Bronchial epithelial cell (primary cell): ENCODE measurements at regions not wholly inside any gene's neighbourhood (a gene's known extent, or its start where the extent isn't known, plus 50 kb on each side); places are given as distances from the start of the nearest gene placed in this dataset.

Experiments
- DNase-seq: peaks from one replicate; pipeline ENCODE4 v3.0.0-alpha.2; 2010; ENCODE audit warnings: low read depth
- FAIRE-seq: peaks from 2 replicates; lab custom pipeline; 2011; peaks lifted over from hg19 to GRCh38; lab: Jason Lieb, UNC
- H3K27me3 ChIP-seq: 2 replicates; pipeline ENCODE4 v1.5.1; 2011; ENCODE audit warnings: low read length; ENCODE audit not compliant: control insufficient read depth, insufficient read depth
- H3K36me3 ChIP-seq: 2 replicates; pipeline ENCODE4 v1.5.1; 2011; ENCODE audit warnings: low read length; ENCODE audit not compliant: control insufficient read depth, insufficient read depth
- H3K4me3 ChIP-seq: 2 replicates; pipeline ENCODE4 v1.5.1; 2011; ENCODE audit warnings: mild to moderate bottlenecking, low read depth, low read length, control low read depth
- TF ChIP-seq, protein P1 (sequence below): IDR thresholded peaks from 2 replicates; pipeline ENCODE4 v1.5.1; 2011; ENCODE audit warnings: mild to moderate bottlenecking, moderate library complexity, low read length, control low read depth, inconsistent platforms; ENCODE audit not compliant: insufficient read depth, severe bottlenecking

GRCh38 chr20:48010623-48011022 is 225.3 kb upstream of the SULF2 start:
- TF ChIP-seq, protein P1, sequence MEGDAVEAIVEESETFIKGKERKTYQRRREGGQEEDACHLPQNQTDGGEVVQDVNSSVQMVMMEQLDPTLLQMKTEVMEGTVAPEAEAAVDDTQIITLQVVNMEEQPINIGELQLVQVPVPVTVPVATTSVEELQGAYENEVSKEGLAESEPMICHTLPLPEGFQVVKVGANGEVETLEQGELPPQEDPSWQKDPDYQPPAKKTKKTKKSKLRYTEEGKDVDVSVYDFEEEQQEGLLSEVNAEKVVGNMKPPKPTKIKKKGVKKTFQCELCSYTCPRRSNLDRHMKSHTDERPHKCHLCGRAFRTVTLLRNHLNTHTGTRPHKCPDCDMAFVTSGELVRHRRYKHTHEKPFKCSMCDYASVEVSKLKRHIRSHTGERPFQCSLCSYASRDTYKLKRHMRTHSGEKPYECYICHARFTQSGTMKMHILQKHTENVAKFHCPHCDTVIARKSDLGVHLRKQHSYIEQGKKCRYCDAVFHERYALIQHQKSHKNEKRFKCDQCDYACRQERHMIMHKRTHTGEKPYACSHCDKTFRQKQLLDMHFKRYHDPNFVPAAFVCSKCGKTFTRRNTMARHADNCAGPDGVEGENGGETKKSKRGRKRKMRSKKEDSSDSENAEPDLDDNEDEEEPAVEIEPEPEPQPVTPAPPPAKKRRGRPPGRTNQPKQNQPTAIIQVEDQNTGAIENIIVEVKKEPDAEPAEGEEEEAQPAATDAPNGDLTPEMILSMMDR, result no peak
- no peaks in the 10 kb centered on the region for H3K27me3 ChIP-seq
- FAIRE-seq (no peak), DNase-seq (no peak)
- H3K4me3 ChIP-seq, result no peak overlapping the region
- no peaks in the 10 kb centered on the region for H3K36me3 ChIP-seq

DNA sequence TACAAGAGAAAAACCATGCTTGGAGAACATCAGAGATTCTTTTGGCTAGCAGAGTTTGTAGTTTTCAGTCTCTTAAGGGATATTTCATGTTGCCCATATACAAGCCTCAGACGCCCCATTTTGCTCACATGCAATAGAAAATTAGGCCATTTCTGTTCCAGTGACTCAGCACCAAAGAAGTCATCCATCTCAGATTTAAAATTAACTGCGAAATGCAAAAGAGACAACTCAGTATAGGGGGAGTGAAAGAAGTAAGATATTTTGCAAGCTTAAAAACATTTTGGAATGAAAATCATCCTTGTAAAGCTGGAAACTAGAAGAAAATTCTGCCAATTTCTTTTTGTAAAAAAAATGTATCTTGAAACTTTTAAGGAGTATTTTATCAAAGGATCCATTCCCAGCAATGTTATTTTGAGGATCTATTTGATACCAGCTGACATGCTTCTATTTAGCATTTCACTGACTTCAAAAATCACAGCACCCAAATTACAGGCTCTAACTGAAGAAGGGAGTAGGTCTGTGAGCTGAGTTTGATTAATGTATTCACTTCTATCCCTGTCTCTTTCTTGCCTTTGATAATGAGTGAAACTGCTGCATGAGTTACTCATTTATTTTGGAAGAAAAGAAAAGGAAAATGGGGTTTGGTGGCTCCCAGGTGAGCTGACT is 223.7 kb upstream of the SULF2 start:
- no peaks in the 10 kb centered on the region for H3K36me3 ChIP-seq
- FAIRE-seq (no peak), DNase-seq (no peak)
- no peak overlapping the region for H3K4me3 ChIP-seq
- no peaks in the 10 kb centered on the region for H3K27me3 ChIP-seq
- TF ChIP-seq, protein P1, result no peak

- Histone ChIP-seq H3K27me3 (no peaks in the 10 kb centered on the region), H3K36me3 (no peaks in the 10 kb centered on the region), H3K4me3 (no peak overlapping the region)
- TF ChIP-seq, protein P1, result no peak
- DNase-seq, result no peak
- no peak for FAIRE-seq
These were observed 222.1 kb upstream of the SULF2 start for GRCh38 chr20:48007351-48007750.

DNA sequence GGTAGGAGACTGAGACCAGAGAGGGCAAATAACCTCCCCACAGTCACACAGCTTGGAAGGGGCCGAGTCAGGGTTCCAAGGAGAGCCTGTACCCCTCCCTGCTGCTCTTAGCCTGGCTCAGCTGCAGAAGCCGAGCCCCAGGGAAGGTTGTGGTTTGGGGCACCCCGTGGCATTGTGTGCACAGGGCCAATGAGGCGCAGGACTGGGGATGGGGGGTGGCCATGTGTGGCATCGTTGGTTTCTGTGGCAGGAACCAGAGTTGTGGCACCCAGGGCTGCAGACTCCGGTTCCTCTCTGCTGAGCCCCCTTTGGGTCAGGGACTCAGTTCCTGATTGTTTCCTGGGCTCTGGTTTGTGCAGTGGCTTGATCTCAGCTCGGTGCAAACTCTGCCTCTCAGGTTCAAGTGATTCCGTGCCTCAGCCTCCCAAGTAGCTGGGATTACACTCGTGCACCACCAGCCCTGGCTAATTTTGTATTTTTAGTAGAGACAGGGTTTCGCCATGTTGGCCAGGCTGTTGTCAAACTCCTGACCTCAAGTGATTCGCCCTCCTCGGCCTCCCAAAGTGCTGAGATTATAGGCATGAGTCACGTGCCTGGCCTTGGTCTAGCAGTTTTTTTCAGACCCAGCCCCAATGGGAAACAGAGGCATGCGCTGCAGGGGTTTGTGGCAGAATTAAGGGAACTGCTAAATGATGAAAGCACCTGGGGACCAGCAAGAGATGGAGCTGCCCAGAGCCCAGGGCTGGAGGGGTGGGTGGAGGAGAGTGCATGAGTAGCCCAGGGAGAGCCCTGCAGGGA is 221.0 kb upstream of the SULF2 start:
- no peaks in the 10 kb centered on the region for H3K27me3 ChIP-seq
- H3K4me3 ChIP-seq, result no peak overlapping the region
- FAIRE-seq (no peak), DNase-seq (no peak)
- H3K36me3 ChIP-seq, result no peaks in the 10 kb centered on the region
- TF ChIP-seq, protein P1, result no peak

DNA sequence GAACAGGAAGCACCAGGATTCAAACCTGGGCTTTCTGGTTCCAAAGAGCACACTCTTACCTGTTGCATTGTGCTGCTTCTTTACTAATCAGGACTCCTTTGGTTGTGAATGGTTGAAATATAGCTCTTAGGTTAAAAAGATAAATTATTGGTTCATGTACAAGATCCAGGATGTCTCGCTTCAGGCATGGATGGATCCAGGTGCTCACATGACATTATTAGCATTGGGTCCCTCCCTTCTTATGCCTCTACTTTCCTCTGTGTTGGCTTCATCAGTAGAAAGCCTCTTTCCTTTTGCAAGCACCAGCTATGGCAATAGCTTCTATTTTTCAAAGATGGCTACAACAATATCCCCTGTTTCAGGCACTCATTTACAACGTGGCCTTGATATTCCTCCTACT is 217.7 kb upstream of the SULF2 start:
- Histone ChIP-seq H3K4me3 (no peak overlapping the region), H3K36me3 (no peaks in the 10 kb centered on the region), H3K27me3 (no peaks in the 10 kb centered on the region)
- DNase-seq, result no peak
- no peak for FAIRE-seq
- TF ChIP-seq, protein P1, result no peak
